A549 (cell line): ENCODE measurements at regions not wholly inside any gene's neighbourhood (a gene's known extent, or its start where the extent isn't known, plus 50 kb on each side); places are given as distances from the start of the nearest gene placed in this dataset.

ENCODE experiments used
- CHD2 ChIP-seq: fragments of 150-350 bp; IDR thresholded peaks from 2 replicates; pipeline ENCODE4 v1.6.1; 2014; ENCODE audit warnings: low read length; ENCODE audit not compliant: partially characterized antibody
- CTCF ChIP-seq: fragments of >200 bp; sonication (Bioruptor Twin); formaldehyde crosslinking; IDR thresholded peaks from 3 replicates; pipeline ENCODE4 v1.5.1; 2016
- EP300 ChIP-seq, 2 experiments: fragments of >200 bp; sonication (Bioruptor Twin); formaldehyde crosslinking; IDR thresholded peaks; 2 replicates in 1 of 2; 3 replicates in 1 of 2; pipeline ENCODE4 v1.6.1; 2016 to 2017
- FOXS1 ChIP-seq: fragments of 250-450 bp; sonication (Bioruptor Pico); IDR thresholded peaks from 2 replicates; pipeline ENCODE4 v1.5.0; 2020; ENCODE audit warnings: mild to moderate bottlenecking, moderate library complexity
- HDAC2 ChIP-seq: fragments of 200-600 bp; sonication (generic); IDR thresholded peaks from 2 replicates; pipeline ENCODE4 v1.6.1; 2016
- HOXA7 ChIP-seq: fragments of 250-450 bp; sonication (Bioruptor Pico); IDR thresholded peaks from 2 replicates; pipeline ENCODE4 v1.5.0; 2020; ENCODE audit warnings: mild to moderate bottlenecking, moderate library complexity
- JUNB ChIP-seq: fragments of >200 bp; sonication (Bioruptor Twin); formaldehyde crosslinking; IDR thresholded peaks from 2 replicates; pipeline ENCODE4 v1.6.1; 2016
- KDM1A ChIP-seq: fragments of 200-600 bp; sonication (generic); IDR thresholded peaks from 2 replicates; pipeline ENCODE4 v1.6.1; 2016; ENCODE audit warnings: low read depth, mild to moderate bottlenecking
- POLR2A ChIP-seq: IDR thresholded peaks from 2 replicates; pipeline ENCODE4 v1.6.1; 2012; ENCODE audit warnings: mild to moderate bottlenecking, low read length
- SMC3 ChIP-seq: fragments of >200 bp; sonication (Bioruptor Twin); formaldehyde crosslinking; IDR thresholded peaks from 3 replicates; pipeline ENCODE4 v1.6.1; 2018; ENCODE audit warnings: inconsistent platforms
- SREBF2 ChIP-seq: fragments of 450-650 bp; IDR thresholded peaks from 2 replicates; pipeline ENCODE4 v1.6.1; 2014; ENCODE audit warnings: mild to moderate bottlenecking, moderate library complexity

- TF ChIP-seq HDAC2 = no peak
- TF ChIP-seq EP300 (IDR thresholded peaks at IDR 0.05) = no peak
- no peak for TF ChIP-seq CTCF
- no peak for TF ChIP-seq KDM1A
- no peak for TF ChIP-seq HOXA7 (CRISPR knock-in tag)
- no peak for TF ChIP-seq SREBF2
- no peak for TF ChIP-seq POLR2A
- no peak for TF ChIP-seq SMC3
- TF ChIP-seq JUNB = no peak
- TF ChIP-seq CHD2 = no peak
- TF ChIP-seq FOXS1 (CRISPR knock-in tag) = no peak
Measured at GRCh38 chr20:11182720-11183119, 508.9 kb upstream of the JAG1 start.
